ELF-1 (cell line): ENCODE measurements at regions not wholly inside any gene's neighbourhood (a gene's known extent, or its start where the extent isn't known, plus 50 kb on each side); places are given as distances from the start of the nearest gene placed in this dataset.
"Not testable (repeated sequence)": the region's sequence is repeated elsewhere in the genome, so short reads cannot be mapped to it uniquely, and the experiment has no call there.

Source experiments
- DNase-seq: peaks from one replicate; pipeline ENCODE4 v3.0.0-alpha.2; 2016; ENCODE audit warnings: low read depth, low spot score

GRCh38 chr2:209300766-209301165 is 123.1 kb upstream of the MAP2 start:
- not testable (repeated sequence) for DNase-seq

- no peak for DNase-seq
These were observed 118.8 kb upstream of the MAP2 start for GRCh38 chr2:209305026-209305425.

GRCh38 chr2:209305746-209306196 is 118.1 kb upstream of the MAP2 start:
- DNase-seq: no peak

- DNase-seq: no peak
These were observed 116.5 kb upstream of the MAP2 start for GRCh38 chr2:209307161-209308001.

GRCh38 chr2:209308415-209308814 is 115.4 kb upstream of the MAP2 start:
- no peak for DNase-seq

- DNase-seq: no peak
These were observed 111.9 kb upstream of the MAP2 start for GRCh38 chr2:209311948-209312347.

GRCh38 chr2:209312450-209312849 is 111.4 kb upstream of the MAP2 start:
- not testable (repeated sequence) for DNase-seq

- DNase-seq: no peak
These were observed 109.2 kb upstream of the MAP2 start for GRCh38 chr2:209314653-209315052.

GRCh38 chr2:209316141-209316540 is 107.7 kb upstream of the MAP2 start:
- no peak for DNase-seq

GRCh38 chr2:209321076-209321475 is 102.8 kb upstream of the MAP2 start:
- DNase-seq: no peak

- no peak for DNase-seq
These were observed 102.3 kb upstream of the MAP2 start for GRCh38 chr2:209321581-209321980.

GRCh38 chr2:209322041-209322440 is 101.8 kb upstream of the MAP2 start:
- no peak for DNase-seq

- DNase-seq: no peak
These were observed 100.8 kb upstream of the MAP2 start for GRCh38 chr2:209322905-209323512.

- DNase-seq: no peak
These were observed 100.1 kb upstream of the MAP2 start for GRCh38 chr2:209323738-209324137.

- DNase-seq: no peak
These were observed 99.6 kb upstream of the MAP2 start for GRCh38 chr2:209324281-209324680.

GRCh38 chr2:209331291-209331844 is 92.5 kb upstream of the MAP2 start:
- no peak for DNase-seq

- peak; percentile 35 for DNase-seq
These were observed 89.4 kb upstream of the MAP2 start for GRCh38 chr2:209334188-209335017.

GRCh38 chr2:209340522-209340921 is 83.3 kb upstream of the MAP2 start:
- no peak for DNase-seq

GRCh38 chr2:209344349-209344748 is 79.5 kb upstream of the MAP2 start:
- DNase-seq: no peak

- no peak for DNase-seq
These were observed 75.4 kb upstream of the MAP2 start for GRCh38 chr2:209348433-209348832.

GRCh38 chr2:209351636-209352035 is 72.2 kb upstream of the MAP2 start:
- DNase-seq: no peak

GRCh38 chr2:209358992-209359391 is 64.9 kb upstream of the MAP2 start:
- DNase-seq: no peak
